ENCODE measurements at regions not wholly inside any gene's neighbourhood (a gene's known extent, or its start where the extent isn't known, plus 50 kb on each side); places are given as distances from the start of the nearest gene placed in this dataset.
A peak's percentile ranks its signal among the peaks of the same experiment; 100 is the strongest.

- no peak for TF ChIP-seq CTCF (IDR thresholded peaks at IDR 0.05; ENCODE audit: insufficient read depth, low read depth, low read length)
- H3K4me3 ChIP-seq (ENCODE audit: low read depth, low read length) = peak overlapping the region; percentile 9
- peak; percentile 76 for DNase-seq (ENCODE audit: low read depth)
These were observed 403.6 kb downstream of the SEMA3D start for GRCh38 chr7:84783141-84783778.

GRCh38 chr7:84781838-84782237 lies 405.0 kb downstream of the SEMA3D start:
- H3K4me3 ChIP-seq (ENCODE audit: low read depth, low read length) = no peak overlapping the region
- DNase-seq (ENCODE audit: low read depth) = no peak
- no peak for TF ChIP-seq CTCF (IDR thresholded peaks at IDR 0.05; ENCODE audit: insufficient read depth, low read depth, low read length)

- TF ChIP-seq CTCF (IDR thresholded peaks at IDR 0.05; ENCODE audit: insufficient read depth, low read depth, low read length) = no peak
- no peak overlapping the region for H3K4me3 ChIP-seq (ENCODE audit: low read depth, low read length)
- DNase-seq (ENCODE audit: low read depth) = no peak
These were observed 406.4 kb downstream of the SEMA3D start for GRCh38 chr7:84780158-84781124.

GRCh38 chr7:84757761-84758160 lies 429.1 kb downstream of the SEMA3D start:
- no peak for TF ChIP-seq CTCF (IDR thresholded peaks at IDR 0.05; ENCODE audit: insufficient read depth, low read depth, low read length)
- H3K4me3 ChIP-seq (ENCODE audit: low read depth, low read length) = no peak overlapping the region
- no peak for DNase-seq (ENCODE audit: low read depth)

GRCh38 chr7:84746353-84746752 lies 440.5 kb downstream of the SEMA3D start:
- TF ChIP-seq CTCF (IDR thresholded peaks at IDR 0.05; ENCODE audit: insufficient read depth, low read depth, low read length) = no peak
- no peak overlapping the region for H3K4me3 ChIP-seq (ENCODE audit: low read depth, low read length)
- peak; percentile 21 for DNase-seq (ENCODE audit: low read depth)

GRCh38 chr7:84744385-84744784 lies 442.5 kb downstream of the SEMA3D start:
- no peak for TF ChIP-seq CTCF (IDR thresholded peaks at IDR 0.05; ENCODE audit: insufficient read depth, low read depth, low read length)
- peak; percentile 44 for DNase-seq (ENCODE audit: low read depth)
- H3K4me3 ChIP-seq (ENCODE audit: low read depth, low read length) = no peak overlapping the region

Data from fibroblast of villous mesenchyme (primary cell).